SK-N-SH treated with all-trans-retinoic acid at 6 μM for 48 hours (cell line): ENCODE measurements at regions not wholly inside any gene's neighbourhood (a gene's known extent, or its start where the extent isn't known, plus 50 kb on each side); places are given as distances from the start of the nearest gene placed in this dataset.

Source experiments
- GLIS3 ChIP-seq: fragments of 250-450 bp; sonication (Bioruptor Pico); IDR thresholded peaks from 2 replicates; pipeline ENCODE4 v1.5.0; 2020; ENCODE audit warnings: mild to moderate bottlenecking, moderate library complexity
- ZFP3 ChIP-seq: fragments of 250-450 bp; sonication (Bioruptor Pico); IDR thresholded peaks from 2 replicates; pipeline ENCODE4 v1.5.0; 2020; ENCODE audit warnings: mild to moderate bottlenecking, moderate library complexity

DNA sequence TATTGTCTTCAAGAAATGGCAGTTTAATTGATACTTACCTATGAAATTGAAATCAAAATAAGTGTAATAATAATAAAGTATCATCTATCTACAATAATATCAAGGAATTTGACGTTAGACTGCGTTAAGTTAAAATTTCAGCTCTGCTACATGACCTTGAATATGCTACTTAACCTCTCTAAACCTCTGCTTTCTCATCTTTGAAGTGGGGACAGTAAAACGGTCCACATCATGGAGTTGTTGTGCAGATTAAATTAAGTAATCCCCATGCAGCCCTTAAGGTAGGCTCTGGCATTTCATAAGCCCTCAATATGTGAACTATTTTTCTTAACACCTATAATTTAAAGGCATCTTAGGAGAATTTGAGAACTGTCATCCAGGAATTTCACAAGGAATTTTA lies 252.4 kb upstream of the PHF14 start:
- TF ChIP-seq GLIS3 (CRISPR knock-in tag), result no peak
- no peak for TF ChIP-seq ZFP3
